Lower leg skin (tissue), 3 donors: ENCODE measurements at regions not wholly inside any gene's neighbourhood (a gene's known extent, or its start where the extent isn't known, plus 50 kb on each side); places are given as distances from the start of the nearest gene placed in this dataset.

Experiments
- POLR2A ChIP-seq, 2 donors: fragments of 450-650 bp; IDR thresholded peaks; one replicate each; pipeline ENCODE4 v1.6.1; 2016 to 2017; ENCODE audit warnings: antibody characterized with exemption in 2 of 2, mild to moderate bottlenecking in 1 of 2, moderate library complexity in 1 of 2
- TF ChIP-seq, protein P1 (sequence below), 3 donors: fragments of 450-650 bp; IDR thresholded peaks; one replicate each; pipeline ENCODE4 v1.5.1; 2016; ENCODE audit warnings: antibody characterized with exemption in 3 of 3, mild to moderate bottlenecking in 3 of 3, moderate library complexity in 2 of 3

- TF ChIP-seq POLR2A (IDR thresholded peaks at IDR 0.05): no peak
- TF ChIP-seq, protein P1, sequence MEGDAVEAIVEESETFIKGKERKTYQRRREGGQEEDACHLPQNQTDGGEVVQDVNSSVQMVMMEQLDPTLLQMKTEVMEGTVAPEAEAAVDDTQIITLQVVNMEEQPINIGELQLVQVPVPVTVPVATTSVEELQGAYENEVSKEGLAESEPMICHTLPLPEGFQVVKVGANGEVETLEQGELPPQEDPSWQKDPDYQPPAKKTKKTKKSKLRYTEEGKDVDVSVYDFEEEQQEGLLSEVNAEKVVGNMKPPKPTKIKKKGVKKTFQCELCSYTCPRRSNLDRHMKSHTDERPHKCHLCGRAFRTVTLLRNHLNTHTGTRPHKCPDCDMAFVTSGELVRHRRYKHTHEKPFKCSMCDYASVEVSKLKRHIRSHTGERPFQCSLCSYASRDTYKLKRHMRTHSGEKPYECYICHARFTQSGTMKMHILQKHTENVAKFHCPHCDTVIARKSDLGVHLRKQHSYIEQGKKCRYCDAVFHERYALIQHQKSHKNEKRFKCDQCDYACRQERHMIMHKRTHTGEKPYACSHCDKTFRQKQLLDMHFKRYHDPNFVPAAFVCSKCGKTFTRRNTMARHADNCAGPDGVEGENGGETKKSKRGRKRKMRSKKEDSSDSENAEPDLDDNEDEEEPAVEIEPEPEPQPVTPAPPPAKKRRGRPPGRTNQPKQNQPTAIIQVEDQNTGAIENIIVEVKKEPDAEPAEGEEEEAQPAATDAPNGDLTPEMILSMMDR (IDR thresholded peaks at IDR 0.05): no peak
Measured at GRCh38 chr18:2096551-2096950, 474.8 kb downstream of the METTL4 start.
